HL-60 (cell line): ENCODE measurements at regions not wholly inside any gene's neighbourhood (a gene's known extent, or its start where the extent isn't known, plus 50 kb on each side); places are given as distances from the start of the nearest gene placed in this dataset.

Experiments
- DNase-seq, 2 experiments: peaks; one replicate each; pipeline ENCODE4 v3.0.0-alpha.2; 2010 to 2020; ENCODE audit warnings: low read depth in 1 of 2, low spot score in 1 of 2
- H3K27ac ChIP-seq: fragments of 250-450 bp; sonication (Bioruptor Pico); replicated peaks from 2 replicates; pipeline ENCODE4 v1.5.1; 2020; ENCODE audit warnings: mild to moderate bottlenecking, moderate library complexity
- H3K27me3 ChIP-seq: fragments of 250-450 bp; sonication (Bioruptor Pico); 2 replicates; pipeline ENCODE4 v1.5.1; 2021; ENCODE audit warnings: mild to moderate bottlenecking, moderate library complexity; ENCODE audit not compliant: insufficient read depth, poor library complexity, severe bottlenecking
- H3K4me3 ChIP-seq: replicated peaks from 2 replicates; pipeline ENCODE4 v1.5.1; 2011; ENCODE audit warnings: mild to moderate bottlenecking, control low read depth, low read length; ENCODE audit not compliant: insufficient read depth
- CTCF ChIP-seq: IDR thresholded peaks from one replicate; pipeline ENCODE4 v1.5.1; 2011; ENCODE audit warnings: low read length, control low read depth, inconsistent platforms; ENCODE audit not compliant: insufficient read depth
- GABPA ChIP-seq: IDR thresholded peaks from 2 replicates; pipeline ENCODE4 v1.6.1; 2012; ENCODE audit warnings: low read depth
- POLR2AphosphoS5 ChIP-seq: IDR thresholded peaks from 2 replicates; pipeline ENCODE4 v1.6.1; 2012; ENCODE audit warnings: low read depth
- REST ChIP-seq: IDR thresholded peaks from 2 replicates; pipeline ENCODE4 v1.6.1; 2012; ENCODE audit warnings: low read depth; ENCODE audit not compliant: insufficient replicate concordance
- SPI1 ChIP-seq: IDR thresholded peaks from 2 replicates; pipeline ENCODE4 v1.6.1; 2012; ENCODE audit warnings: low read depth, mild to moderate bottlenecking, borderline replicate concordance

GRCh38 chr13:111911121-111911720 lies 155.7 kb upstream of the SOX1 start:
- H3K27me3 ChIP-seq, result no peaks in the 10 kb centered on the region
- H3K4me3 ChIP-seq, result no peak overlapping the region
- TF ChIP-seq CTCF (no peak), GABPA (no peak), POLR2AphosphoS5 (no peak), REST (no peak), SPI1 (no peak)
- no peak overlapping the region for H3K27ac ChIP-seq
- DNase-seq, result no peak

GRCh38 chr13:111911754-111912452 lies 155.0 kb upstream of the SOX1 start:
- TF ChIP-seq REST (no peak), SPI1 (no peak), POLR2AphosphoS5 (no peak), GABPA (no peak), CTCF (no peak)
- H3K27ac ChIP-seq, result no peak overlapping the region
- DNase-seq, result no peak
- H3K27me3 ChIP-seq, result no peaks in the 10 kb centered on the region
- H3K4me3 ChIP-seq, result no peak overlapping the region

GRCh38 chr13:111912453-111912866 lies 154.5 kb upstream of the SOX1 start:
- Histone ChIP-seq H3K4me3 (no peak overlapping the region), H3K27ac (no peak overlapping the region), H3K27me3 (peaks cover 2% of the 10 kb centered on the region)
- DNase-seq, result no peak
- TF ChIP-seq POLR2AphosphoS5 (no peak), CTCF (no peak), GABPA (no peak), SPI1 (no peak), REST (no peak)
